Neural progenitor cell (in vitro differentiated cells): ENCODE measurements at regions not wholly inside any gene's neighbourhood (a gene's known extent, or its start where the extent isn't known, plus 50 kb on each side); places are given as distances from the start of the nearest gene placed in this dataset.

Source experiments
- DNase-seq: peaks from one replicate; pipeline ENCODE4 v3.0.0-alpha.2; 2016; ENCODE audit warnings: low spot score
- H2AFZ ChIP-seq: fragments of 200-600 bp; sonication (generic); replicated peaks from 2 replicates; pipeline ENCODE4 v1.6.1; 2016; ENCODE audit warnings: antibody characterized with exemption
- H3F3A ChIP-seq: fragments of 200-600 bp; sonication (generic); 2 replicates; pipeline ENCODE4 v1.6.1; 2016; ENCODE audit warnings: antibody characterized with exemption, low read depth
- H3K27ac ChIP-seq: fragments of 200-600 bp; sonication (generic); 2 replicates; pipeline ENCODE4 v1.5.1; 2016; ENCODE audit warnings: mild to moderate bottlenecking
- H3K27me3 ChIP-seq: fragments of 200-600 bp; sonication (generic); 2 replicates; pipeline ENCODE4 v1.6.1; 2016; ENCODE audit warnings: mild to moderate bottlenecking, moderate library complexity
- H3K36me3 ChIP-seq: fragments of 200-600 bp; sonication (generic); 2 replicates; pipeline ENCODE4 v1.5.1; 2016
- H3K4me1 ChIP-seq: fragments of 200-600 bp; sonication (generic); 2 replicates; pipeline ENCODE4 v1.6.1; 2016; ENCODE audit warnings: mixed run types
- H3K4me2 ChIP-seq: fragments of 200-600 bp; sonication (generic); 2 replicates; pipeline ENCODE4 v1.6.1; 2016
- H3K4me3 ChIP-seq: fragments of 200-600 bp; sonication (generic); 2 replicates; pipeline ENCODE4 v1.5.1; 2016
- H3K79me2 ChIP-seq: fragments of 200-600 bp; sonication (generic); 2 replicates; pipeline ENCODE4 v1.6.1; 2016; ENCODE audit warnings: low read depth
- H3K9ac ChIP-seq: fragments of 200-600 bp; sonication (generic); 2 replicates; pipeline ENCODE4 v1.6.1; 2016
- H3K9me3 ChIP-seq: fragments of 200-600 bp; sonication (generic); 2 replicates; pipeline ENCODE4 v1.5.1; 2016; ENCODE audit warnings: low read depth
- H4K20me1 ChIP-seq: fragments of 200-600 bp; sonication (generic); 2 replicates; pipeline ENCODE4 v1.6.1; 2016; ENCODE audit warnings: low read depth
- H3K27ac Mint-ChIP-seq: 3 replicates; pipeline ENCODE4 v1.8.0; 2021; ENCODE audit warnings: mixed read lengths
- H3K27me3 Mint-ChIP-seq: 2 replicates; pipeline ENCODE4 v1.8.0; 2022; ENCODE audit warnings: low read depth, mild to moderate bottlenecking, inconsistent platforms, moderate library complexity, mixed read lengths; ENCODE audit not compliant: insufficient read depth
- H3K36me3 Mint-ChIP-seq: 3 replicates; pipeline ENCODE4 v1.8.0; 2021; ENCODE audit warnings: mixed read lengths
- H3K4me1 Mint-ChIP-seq: 3 replicates; pipeline ENCODE4 v1.8.0; 2021; ENCODE audit warnings: mixed read lengths
- H3K4me3 Mint-ChIP-seq: 3 replicates; pipeline ENCODE4 v1.8.0; 2021; ENCODE audit warnings: mild to moderate bottlenecking, moderate library complexity, mixed read lengths
- H3K9me3 Mint-ChIP-seq: 3 replicates; pipeline ENCODE4 v1.8.0; 2020; ENCODE audit warnings: mixed read lengths
- CTCF ChIP-seq: fragments of 200-600 bp; sonication (generic); IDR thresholded peaks from 2 replicates; pipeline ENCODE4 v1.5.1; 2017; ENCODE audit warnings: antibody characterized with exemption, mild to moderate bottlenecking
- EZH2 ChIP-seq: fragments of 200-600 bp; sonication (generic); IDR thresholded peaks from 2 replicates; pipeline ENCODE4 v1.6.1; 2017; ENCODE audit warnings: antibody characterized with exemption, mild to moderate bottlenecking, moderate library complexity
- EZH2phosphoT487 ChIP-seq: fragments of 200-600 bp; sonication (generic); IDR thresholded peaks from 2 replicates; pipeline ENCODE4 v1.6.1; 2017; ENCODE audit warnings: antibody characterized with exemption

GRCh38 chr6:16817594-16817993 is 56.3 kb upstream of the ATXN1 start:
- Mint-ChIP-seq H3K27ac (no peak overlapping the region), H3K4me3 (no peak overlapping the region), H3K27me3 (no peaks in the 10 kb centered on the region), H3K9me3 (peaks cover 10% of the 10 kb centered on the region), H3K36me3 (no peaks in the 10 kb centered on the region), H3K4me1 (no peaks in the 10 kb centered on the region)
- Histone ChIP-seq H3K9ac (no peak overlapping the region), H3K4me1 (no peaks in the 10 kb centered on the region), H2AFZ (no peak overlapping the region), H3K4me3 (no peak overlapping the region), H3K27me3 (no peaks in the 10 kb centered on the region), H3K4me2 (no peak overlapping the region), H4K20me1 (no peaks in the 10 kb centered on the region), H3K9me3 (no peaks in the 10 kb centered on the region), H3K79me2 (no peaks in the 10 kb centered on the region), H3F3A (no peaks in the 10 kb centered on the region), H3K27ac (no peak overlapping the region), H3K36me3 (no peaks in the 10 kb centered on the region)
- no peak for DNase-seq
- TF ChIP-seq CTCF (no peak), EZH2phosphoT487 (no peak), EZH2 (no peak)

GRCh38 chr6:16816891-16817290 is 55.6 kb upstream of the ATXN1 start:
- H3K4me1 Mint-ChIP-seq = no peaks in the 10 kb centered on the region
- H3K9me3 Mint-ChIP-seq = peaks cover 15% of the 10 kb centered on the region
- H3K27me3 Mint-ChIP-seq = no peaks in the 10 kb centered on the region
- no peaks in the 10 kb centered on the region for H3K36me3 Mint-ChIP-seq
- no peak overlapping the region for H3K4me2 ChIP-seq
- H2AFZ ChIP-seq = no peak overlapping the region
- H3K4me3 Mint-ChIP-seq = no peak overlapping the region
- no peak overlapping the region for H3K27ac Mint-ChIP-seq
- H3K79me2 ChIP-seq = no peaks in the 10 kb centered on the region
- no peaks in the 10 kb centered on the region for H3K36me3 ChIP-seq
- H3K4me3 ChIP-seq = no peak overlapping the region
- H3K9ac ChIP-seq = no peak overlapping the region
- H3K27me3 ChIP-seq = no peaks in the 10 kb centered on the region
- H3F3A ChIP-seq = no peaks in the 10 kb centered on the region
- no peak for TF ChIP-seq EZH2
- TF ChIP-seq CTCF = no peak
- TF ChIP-seq EZH2phosphoT487 = no peak
- no peak for DNase-seq
- no peaks in the 10 kb centered on the region for H3K9me3 ChIP-seq
- no peak overlapping the region for H3K27ac ChIP-seq
- no peaks in the 10 kb centered on the region for H3K4me1 ChIP-seq
- no peaks in the 10 kb centered on the region for H4K20me1 ChIP-seq

GRCh38 chr6:16812993-16813392 is 51.7 kb upstream of the ATXN1 start:
- Histone ChIP-seq H3K27me3 (no peaks in the 10 kb centered on the region), H3K4me2 (no peak overlapping the region), H2AFZ (no peak overlapping the region), H3K9ac (no peak overlapping the region), H3K9me3 (no peaks in the 10 kb centered on the region), H4K20me1 (no peaks in the 10 kb centered on the region), H3K4me1 (no peaks in the 10 kb centered on the region), H3K79me2 (no peaks in the 10 kb centered on the region), H3K27ac (no peak overlapping the region), H3F3A (no peaks in the 10 kb centered on the region), H3K36me3 (no peaks in the 10 kb centered on the region), H3K4me3 (no peak overlapping the region)
- TF ChIP-seq EZH2 (no peak), CTCF (no peak), EZH2phosphoT487 (no peak)
- no peaks in the 10 kb centered on the region for H3K4me1 Mint-ChIP-seq
- peaks cover 39% of the 10 kb centered on the region for H3K9me3 Mint-ChIP-seq
- H3K4me3 Mint-ChIP-seq = no peak overlapping the region
- no peak for DNase-seq
- H3K36me3 Mint-ChIP-seq = peaks cover 3% of the 10 kb centered on the region
- no peak overlapping the region for H3K27ac Mint-ChIP-seq
- peaks cover 2% of the 10 kb centered on the region for H3K27me3 Mint-ChIP-seq
